ENCODE measurements at regions not wholly inside any gene's neighbourhood (a gene's known extent, or its start where the extent isn't known, plus 50 kb on each side); places are given as distances from the start of the nearest gene placed in this dataset.
A peak's percentile ranks its signal among the peaks of the same experiment; 100 is the strongest.
"Not testable (repeated sequence)": the region's sequence is repeated elsewhere in the genome, so short reads cannot be mapped to it uniquely, and the experiment has no call there.

DNA sequence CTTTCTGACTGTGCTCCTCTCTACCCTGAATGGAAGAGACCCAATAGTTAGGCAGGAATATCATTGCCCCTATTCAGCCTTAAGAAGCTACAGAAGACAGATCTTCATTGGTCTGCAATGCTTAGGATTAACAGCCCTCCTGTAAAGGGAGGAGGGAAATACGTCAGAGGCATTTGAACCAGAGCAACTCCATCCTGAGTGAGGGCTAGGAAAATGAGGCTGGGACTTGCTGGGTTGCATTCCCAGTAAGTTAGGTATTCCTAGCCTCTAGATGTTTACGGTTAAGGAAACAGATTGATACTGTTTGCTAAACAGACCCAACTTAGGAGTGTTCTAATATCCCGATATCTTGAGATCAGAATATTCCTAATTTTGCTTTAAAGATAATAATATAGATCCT lies 63.5 kb downstream of the PCDH18 start:
- DNase-seq = no peak

DNA sequence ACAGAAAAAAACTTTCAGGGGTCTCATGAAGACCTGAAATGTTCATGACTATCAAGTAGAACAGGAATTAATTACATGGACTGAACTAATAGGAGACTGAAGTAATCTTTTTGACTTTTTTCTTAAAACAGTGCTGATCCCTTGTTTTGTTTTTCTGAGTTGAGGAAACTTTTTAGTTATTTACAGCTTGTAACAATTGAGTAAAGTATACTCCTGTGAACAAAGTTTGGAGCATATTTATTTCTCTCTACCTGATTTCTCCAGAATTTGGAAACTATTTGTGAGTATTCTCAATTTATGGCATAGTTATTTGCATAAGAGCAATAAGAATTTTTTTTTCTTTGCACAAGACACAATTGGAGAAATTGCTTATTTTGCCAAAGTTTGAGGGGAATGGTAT lies 64.8 kb downstream of the PCDH18 start:
- no peak for DNase-seq

DNA sequence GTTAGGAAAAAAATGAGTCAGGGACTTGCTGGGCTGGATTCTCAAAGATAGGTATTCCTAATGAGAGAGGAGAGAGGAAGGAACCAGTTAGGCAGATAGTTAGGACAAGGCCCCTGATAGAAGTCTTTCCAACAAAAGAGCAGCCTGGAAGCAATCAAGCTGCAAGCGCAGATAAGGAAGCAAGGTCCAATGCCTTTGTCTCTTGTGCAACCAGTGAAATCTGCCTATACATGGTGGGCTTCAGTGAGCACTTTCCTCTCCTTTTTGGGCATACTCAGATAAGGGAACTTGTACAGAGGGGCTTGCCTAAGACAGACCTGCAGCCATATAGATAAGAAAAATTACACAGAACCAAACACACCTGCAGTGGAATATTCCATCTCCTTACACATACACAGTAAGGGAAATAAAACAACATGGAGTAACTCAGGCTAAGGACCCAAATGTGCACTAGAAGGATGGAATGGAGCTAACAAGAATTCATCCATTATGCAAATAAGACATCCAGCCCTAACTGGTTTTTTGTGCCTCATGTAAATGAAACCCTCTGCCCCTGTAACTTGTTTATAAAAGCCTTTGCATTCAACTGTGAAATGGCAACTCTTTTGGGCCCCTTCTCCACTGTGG lies 68.8 kb downstream of the PCDH18 start:
- no peak for DNase-seq

DNA sequence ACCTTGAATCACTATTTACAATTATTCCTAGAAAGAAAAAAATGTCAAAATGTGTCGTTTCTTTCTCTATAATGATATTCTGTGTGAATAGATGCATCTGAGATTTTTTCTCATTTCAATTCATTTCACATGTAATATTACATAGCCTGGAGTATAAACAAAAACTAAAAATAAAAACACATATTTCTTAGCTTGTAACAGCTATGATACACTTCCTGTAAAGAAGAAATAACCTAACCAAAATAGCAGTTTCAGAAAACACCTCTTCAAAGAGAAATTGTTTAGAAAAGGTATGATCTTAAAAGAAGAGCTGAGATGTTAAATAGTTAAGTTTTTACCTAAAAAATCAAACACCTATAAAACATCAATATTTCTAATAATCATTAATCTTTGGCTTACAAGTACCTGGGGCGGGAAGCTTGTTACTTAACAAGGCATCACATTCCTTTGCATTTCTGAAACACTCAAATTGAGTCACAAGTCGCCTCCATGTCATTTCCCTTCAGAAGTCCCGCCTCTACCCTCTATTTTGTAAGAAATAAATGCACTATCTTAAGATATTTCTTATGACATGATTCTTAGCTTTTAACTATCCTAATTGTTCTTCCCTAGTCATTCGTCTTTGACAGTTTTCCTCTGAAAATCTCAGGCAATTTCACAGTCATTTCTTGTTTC lies 76.5 kb downstream of the PCDH18 start:
- DNase-seq = no peak

DNA sequence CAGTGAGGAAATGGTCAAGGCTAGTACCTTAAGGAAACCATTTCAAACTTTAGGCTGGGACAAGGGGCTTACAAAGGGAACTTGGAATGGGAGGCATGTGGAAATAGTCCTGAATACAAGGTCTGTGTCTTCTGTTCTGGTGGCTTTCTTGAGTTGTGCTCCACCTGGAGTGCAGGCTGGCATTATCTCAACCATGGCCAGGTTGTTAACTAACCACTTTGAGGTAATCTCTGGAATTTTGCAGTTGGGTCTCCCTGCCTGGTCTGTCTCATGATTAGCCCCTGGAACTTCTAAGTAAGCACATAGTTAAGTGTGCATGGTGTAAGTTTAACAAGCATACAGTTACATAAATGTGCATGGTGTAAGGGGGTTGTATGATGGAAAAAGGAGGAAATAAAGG lies 77.5 kb downstream of the PCDH18 start:
- DNase-seq = no peak

DNA sequence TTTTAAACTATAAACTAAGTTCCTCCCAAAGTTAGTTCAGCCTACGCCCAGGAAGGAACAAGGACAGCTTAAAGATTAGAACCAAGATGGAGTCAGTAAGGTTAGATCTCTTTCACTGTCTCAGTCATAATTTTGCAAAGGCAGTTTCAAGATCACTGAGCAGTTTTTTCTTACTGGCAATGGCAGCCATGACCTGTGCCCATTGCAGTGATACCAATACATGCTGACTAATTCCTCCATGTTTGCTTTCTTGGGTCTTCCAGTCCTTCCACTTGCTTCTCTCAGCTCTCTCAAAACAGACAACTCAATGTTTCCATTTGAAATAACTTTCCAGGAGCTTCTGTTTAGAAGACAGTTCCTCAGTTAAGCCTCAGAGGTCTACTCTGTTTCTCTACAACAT lies 79.5 kb downstream of the PCDH18 start:
- no peak for DNase-seq

DNA sequence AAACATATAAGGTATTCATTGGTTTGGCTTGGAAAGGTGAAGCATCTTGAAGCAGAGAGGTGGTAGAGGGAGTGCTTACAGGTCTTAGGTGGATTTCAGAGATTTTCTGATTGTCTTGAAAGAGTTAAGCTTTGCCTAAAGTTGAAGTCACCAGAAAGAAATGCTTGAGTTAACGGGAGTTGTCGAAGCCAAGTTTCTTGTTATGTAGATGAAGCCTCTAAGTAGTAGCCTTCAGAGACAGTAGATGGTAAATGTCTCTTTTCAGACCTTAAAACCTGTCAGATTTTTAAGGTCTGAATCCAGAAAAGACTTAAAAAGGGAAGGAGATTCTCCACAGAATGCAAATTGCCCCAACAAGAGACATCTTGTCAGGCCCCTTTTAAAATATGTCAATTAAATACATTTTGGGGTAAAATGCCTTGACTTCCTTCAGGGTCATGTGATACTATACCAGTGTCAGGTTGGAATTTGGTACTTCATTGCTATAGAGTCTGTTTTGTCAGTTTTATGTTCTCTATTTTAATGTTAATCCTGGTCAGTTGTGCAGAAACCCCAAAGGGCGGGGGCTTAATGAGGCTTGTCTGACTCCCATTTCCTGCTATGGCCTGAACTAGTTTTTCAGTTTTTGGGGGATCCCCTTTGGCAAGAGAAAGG lies 81.0 kb downstream of the PCDH18 start:
- no peak for DNase-seq

DNA sequence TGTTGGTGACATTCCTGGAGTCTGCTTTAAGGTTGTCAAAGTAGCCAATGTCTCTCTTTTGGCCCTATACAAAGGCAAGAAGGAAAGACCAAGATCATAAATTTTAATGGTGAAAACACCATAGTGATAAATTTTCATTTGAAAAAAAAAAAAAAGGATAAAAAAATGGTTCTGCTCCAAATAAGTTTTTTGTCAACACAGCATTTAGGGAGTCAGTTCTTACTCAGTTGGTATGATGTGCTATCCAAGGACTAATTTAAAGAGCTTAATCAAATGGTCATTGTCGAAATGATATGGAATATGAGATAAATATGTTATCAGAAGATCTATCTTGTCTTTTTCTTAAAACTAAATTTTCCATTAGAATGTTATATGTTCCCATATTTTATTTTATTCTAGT lies 83.9 kb downstream of the PCDH18 start:
- no peak for DNase-seq

DNA sequence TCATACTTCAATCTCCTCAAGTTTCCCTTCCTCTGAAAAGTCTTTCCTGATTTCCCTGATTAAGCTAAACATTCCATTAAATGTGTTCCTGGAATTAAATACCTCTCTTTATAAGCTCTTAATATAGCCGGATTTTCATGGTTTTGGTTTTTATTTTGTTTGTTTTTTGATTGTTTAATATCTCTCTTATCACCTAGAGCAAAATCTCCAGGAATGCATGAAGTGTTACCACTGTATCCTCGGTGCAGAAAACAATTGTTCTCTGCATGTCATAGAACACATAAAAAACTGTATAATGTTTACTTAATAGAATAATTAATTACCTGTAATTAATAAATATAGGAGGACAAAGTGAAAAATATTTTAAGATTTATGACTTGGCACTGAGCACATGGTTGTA lies 86.2 kb downstream of the PCDH18 start:
- no peak for DNase-seq

DNA sequence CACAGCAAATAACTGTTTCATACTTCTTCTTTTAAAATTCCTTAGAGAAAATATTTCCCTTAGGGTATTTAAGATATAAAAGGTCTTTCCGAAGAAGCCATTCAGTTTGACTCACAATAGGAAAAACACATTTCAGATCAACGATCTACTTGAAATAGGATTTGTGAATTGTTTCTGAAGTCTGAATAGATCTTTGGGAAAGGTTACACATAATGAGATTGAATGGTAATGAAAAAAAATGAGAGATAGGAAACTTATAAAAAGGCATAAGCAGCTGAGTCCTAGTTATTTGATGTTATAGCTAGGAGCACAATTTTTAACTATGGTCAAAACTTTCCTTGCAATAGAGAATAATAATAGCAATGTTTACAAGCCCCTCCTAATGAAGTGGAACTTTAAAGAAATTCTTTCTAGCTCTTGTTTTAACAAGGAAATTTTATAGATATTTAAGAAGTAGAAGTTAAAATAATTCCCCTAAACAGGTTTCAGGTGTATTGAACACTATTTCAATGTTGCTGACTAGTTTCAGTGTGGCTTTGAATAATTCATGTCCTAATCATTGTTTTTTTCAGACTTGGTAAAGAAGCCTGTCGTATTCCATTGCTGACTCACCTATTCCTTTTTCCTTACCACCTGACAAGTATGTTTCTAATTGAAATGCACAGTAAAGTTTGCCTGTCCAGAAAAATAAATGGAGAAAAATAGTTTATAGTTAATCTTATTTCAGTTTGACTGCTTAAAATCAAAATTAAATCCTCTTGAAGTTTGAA lies 89.1 kb downstream of the PCDH18 start:
- no peak for DNase-seq

DNA sequence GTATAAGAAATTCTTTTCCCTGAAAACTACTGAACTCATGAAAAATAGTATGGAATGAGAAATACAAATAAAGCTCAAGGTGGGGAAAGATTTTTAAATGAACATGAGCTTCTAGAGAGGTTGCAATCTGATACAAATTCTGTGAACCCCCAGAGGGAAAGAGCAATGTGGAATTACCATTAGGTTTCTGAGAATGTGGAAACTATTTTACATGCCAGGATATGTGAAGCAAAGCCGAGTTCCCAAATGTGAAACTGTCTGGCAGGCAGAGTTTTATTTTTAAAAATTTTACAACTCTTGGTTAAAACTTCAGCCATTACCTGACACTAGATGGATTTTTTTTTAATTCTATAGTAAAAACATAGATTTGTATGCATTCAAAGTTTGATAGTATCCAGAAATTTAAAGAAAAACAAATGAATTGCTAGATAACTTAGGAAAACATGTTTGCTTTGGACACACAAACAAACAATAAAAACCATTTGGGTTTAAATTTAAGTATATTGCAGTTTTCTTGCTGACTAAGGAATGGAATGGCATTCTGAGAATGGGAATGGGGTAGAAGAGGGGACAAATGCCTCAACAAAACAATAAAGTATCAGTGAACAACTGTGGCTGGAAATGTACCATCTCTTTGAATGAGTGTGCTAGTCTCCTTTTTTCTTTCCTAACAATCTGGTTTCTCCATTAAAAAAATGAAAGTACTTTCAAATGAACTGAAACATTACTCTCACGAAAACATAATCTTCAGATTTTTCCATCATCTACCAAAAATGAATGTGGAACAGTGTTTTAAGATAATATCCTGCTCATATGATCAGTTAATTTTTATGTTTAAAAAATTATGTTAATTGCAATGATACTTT lies 99.6 kb downstream of the PCDH18 start:
- DNase-seq = peak; percentile 65

DNA sequence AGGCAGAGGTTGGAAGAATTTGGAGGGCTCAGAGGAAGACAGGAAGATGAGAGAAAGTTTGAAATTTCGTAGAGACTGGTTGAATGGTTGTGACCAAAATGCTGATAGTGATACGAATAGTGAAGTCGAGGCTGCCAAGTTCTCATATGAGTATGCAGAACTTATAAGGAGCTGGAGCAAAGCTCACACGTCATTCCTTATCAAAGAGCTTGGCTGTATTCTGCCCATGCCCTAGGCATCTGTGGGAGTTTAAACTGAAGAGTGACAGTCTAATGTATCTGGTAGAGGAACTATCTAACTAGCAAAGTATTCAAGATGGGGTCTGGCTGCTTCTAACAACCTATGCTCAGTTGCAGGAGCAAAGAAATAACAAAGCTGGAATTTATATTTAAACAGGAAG lies 102.1 kb downstream of the PCDH18 start:
- DNase-seq = no peak

DNA sequence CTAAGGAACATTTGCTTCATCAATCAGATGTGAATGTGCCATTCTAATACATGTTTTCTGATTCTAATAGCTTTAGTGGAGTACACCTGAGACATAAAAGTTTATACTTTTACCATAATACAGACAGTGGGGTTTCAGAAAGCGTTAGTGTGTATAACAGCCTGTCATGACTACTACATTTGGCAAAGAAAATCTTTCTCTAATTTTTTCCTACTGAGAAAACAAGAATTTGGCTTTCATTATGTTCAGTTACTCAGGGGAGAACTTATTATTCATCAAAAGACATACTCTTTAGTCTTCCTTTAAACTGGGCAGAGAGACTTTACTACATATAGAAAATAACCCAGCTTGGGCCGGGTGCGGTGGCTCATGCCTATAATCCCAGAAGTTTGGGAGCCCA lies 104.9 kb downstream of the PCDH18 start:
- no peak for DNase-seq

DNA sequence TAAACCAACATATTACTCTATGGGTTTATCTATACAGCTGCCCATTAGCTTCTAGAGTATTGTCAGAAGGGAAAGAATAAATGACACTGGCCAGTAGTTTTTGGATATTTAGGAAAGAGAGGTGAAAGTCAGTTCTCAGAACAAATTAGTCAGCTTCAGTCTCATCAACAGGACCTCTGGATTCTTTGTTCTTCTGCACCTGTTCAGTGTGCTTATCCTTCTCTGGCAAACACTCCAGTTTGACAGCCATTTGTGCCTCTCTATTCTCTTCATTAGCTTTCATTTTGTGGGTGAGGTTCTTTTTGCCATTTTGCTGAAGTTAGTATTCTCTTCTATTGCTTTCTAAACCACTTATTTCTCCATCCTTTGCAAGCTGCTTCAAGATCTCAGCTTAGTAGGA lies 107.0 kb downstream of the PCDH18 start:
- DNase-seq = no peak

DNA sequence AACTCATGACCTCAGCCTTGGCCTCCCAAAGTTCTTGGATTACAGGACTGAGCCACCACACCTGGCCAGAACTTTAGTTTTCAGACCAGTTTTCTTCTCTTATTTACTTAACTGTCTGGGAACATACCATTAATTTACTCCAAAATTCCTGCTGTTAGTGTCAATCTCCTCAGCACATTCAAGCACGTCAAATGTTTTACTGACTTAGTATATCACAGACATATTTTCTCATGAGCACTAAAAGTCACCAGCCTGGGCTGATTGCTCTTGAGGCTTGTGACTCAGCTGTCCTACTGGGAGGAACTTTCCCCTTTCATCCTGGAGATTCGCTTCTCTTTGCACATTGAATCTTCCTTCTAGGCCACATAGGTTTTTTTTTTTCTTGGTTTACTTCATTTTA lies 109.6 kb downstream of the PCDH18 start:
- DNase-seq = no peak

DNA sequence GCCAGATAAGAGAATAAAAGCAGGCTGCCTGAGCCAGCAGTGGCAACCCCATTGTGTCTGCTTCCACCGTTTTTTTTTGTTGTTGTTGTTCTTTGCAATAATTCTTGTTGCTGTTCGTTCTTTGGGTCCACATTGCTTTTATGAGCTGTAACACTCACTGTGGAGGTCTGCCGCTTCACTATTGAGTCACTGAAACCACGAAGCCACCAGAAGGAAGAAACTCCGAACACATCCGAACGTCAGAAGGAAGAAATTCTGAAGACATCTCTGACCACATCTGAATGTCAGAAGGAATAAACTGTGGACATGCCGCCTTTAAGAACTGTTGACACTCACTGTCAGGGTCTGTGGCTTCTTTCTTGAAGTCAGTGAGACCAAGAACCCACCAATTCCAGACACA lies 110.5 kb downstream of the PCDH18 start:
- no peak for DNase-seq

DNA sequence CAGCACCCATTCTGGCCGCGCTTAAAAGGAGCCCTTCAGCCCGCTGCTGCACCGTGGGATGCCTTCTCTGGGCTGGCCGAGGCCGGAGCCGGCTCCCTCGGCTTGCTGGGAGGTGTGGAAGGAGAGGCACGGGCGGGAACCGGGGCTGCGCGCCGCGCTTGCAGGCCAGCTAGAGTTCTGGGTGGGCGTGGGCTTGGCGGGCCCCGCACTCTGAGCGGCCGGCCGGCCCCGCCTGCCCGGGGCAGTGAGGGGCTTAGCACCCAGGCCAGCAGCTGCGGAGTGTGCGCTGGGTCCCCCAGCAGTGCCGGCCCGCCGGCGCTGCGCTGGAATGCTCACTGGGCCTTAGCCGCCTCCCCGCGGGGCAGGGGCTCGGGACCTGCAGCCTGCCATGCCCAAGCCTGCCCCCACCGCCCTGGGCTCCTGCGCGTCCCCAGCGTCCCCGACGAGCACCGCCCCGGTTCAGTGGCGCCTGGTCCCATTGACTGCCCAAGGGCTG lies 111.3 kb downstream of the PCDH18 start:
- no peak for DNase-seq

DNA sequence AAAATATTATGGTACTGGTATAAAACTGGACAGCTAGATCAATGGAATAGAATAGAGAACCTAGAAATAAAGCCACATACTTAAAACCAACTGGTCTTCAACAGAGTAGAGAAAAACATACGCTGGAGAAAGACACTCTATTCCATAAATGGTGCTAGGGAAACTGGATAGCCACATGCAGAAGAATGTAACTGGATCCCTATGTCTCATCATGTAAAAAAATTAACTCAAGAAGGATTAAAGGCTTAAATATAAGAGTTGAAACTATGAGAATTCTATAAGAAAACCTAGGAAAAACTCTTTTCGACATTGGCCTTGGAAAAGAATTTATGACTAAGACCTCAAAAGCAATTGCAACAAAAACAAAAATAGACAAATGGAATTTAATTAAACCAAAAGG lies 114.6 kb downstream of the PCDH18 start:
- no peak for DNase-seq

DNA sequence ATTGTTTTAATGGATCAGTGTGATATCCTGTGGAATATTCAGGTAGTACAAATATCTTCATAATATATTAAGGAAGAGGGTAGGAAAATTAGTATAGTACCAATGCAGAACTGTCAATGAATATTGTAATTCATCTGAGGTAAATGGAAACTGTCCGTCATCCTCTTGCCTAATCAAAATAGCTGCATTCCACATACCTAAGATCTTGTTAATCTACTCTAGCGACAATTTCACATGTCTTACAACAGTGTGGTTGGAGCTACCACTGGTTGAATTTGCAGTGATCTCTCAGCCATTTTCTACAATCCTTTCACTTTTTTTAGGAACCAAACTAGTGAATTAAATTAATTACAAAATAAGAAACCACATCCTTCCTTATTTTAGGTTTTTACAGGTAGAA lies 117.5 kb downstream of the PCDH18 start:
- no peak for DNase-seq

DNA sequence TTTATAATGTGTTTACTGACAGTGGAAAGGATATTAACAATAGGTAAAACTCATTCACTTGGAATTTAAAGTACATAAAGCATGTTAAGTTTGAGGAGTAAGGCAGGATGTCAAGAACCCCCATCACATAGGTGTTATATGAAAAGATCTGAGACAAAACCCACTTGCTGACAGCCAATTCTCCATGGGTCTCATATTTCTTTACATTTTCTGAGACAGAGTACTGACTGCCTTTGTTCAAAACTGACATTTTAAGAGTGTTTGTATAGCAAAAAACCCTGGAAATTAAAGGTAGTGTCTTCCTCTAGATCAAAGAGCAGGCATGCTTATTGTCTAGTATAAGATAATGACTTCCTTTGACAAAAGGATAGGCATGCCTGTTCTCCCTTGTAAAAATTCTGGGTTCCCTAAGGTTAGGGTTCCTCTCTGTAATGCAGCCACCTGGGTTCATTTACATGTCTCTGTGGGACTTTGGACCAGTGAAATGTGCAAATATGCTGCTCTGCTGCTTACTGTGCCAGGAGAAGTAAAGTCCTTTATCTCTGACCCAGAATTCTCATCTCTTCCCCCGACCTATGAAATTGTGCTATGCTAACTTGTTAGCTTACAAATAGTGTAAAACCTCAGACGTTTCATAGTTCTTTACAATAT lies 123.6 kb downstream of the PCDH18 start:
- no peak for DNase-seq

DNA sequence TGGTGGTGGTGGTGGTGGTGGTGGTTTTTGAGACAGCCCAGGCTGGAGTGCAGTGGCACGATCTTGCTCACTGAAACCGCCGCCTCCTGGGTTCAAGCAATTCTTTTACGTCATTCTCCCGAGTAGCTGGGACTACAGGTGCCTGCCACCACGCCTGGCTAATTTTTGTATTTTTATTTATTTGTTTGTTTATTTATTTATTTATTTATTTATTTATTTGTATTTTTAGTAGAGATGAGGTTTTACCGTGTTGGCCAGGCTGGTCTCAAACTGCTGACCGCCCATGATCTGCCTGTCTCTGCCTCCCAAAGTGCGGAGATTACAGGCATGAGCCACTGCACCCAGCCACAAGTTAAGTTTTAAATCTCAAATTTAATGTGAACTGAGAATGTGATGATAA lies 126.5 kb downstream of the PCDH18 start:
- not testable (repeated sequence) for DNase-seq

DNA sequence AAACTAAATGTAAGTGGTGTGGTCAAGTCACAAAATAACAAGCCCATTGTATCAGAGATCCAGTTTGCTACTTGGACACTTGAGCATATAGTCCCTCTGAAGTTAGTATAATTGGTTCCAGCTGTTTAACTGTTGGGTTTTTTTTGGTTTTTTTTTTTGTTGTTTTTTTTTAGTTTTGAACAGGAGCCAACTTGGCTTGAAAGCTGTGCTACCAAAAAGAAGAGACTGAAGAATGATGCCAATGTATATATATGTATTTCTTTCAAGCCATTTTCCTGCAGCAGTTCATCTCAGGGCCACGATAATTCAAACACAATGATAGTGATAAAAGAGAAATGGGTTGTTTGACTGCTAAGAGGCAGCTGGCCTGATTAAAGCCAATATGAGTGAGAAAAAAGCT lies 138.3 kb downstream of the PCDH18 start:
- peak; percentile 14 for DNase-seq
